OCI-LY7 (cell line): ENCODE measurements at regions not wholly inside any gene's neighbourhood (a gene's known extent, or its start where the extent isn't known, plus 50 kb on each side); places are given as distances from the start of the nearest gene placed in this dataset.

ENCODE experiments used
- EZH2phosphoT487 ChIP-seq: fragments of 200-600 bp; sonication (generic); IDR thresholded peaks from 2 replicates; pipeline ENCODE4 v1.6.1; 2018; ENCODE audit warnings: low read depth, borderline replicate concordance, mild to moderate bottlenecking, mixed run types, antibody characterized with exemption, low read length, moderate library complexity, mixed read lengths
- TF ChIP-seq, protein P1 (sequence below): fragments of 200-600 bp; sonication (generic); conservative IDR thresholded peaks from 2 replicates; pipeline ENCODE4 v1.5.1; 2014; ENCODE audit warnings: mild to moderate bottlenecking, antibody characterized with exemption, low read length, moderate library complexity, mixed read lengths

DNA sequence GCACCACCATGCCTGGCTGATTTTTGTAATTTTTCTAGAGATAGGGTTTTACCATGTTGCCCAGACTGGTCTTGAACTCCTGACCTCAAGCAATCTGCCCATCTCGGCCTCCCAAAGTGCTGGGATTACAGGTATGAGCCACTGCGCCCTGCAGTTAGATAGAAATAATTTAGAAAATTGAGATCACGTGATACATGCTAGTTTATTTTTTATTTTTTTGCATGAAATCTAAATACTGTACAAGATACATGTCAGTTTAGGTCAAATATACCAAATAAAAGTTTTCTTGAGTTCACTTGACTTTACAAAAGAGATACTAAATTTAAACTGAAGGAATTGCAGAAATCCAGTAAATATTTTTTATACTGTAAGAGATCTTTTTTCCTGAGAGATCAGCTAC is 304.2 kb downstream of the YTHDC2 start:
- TF ChIP-seq, protein P1, sequence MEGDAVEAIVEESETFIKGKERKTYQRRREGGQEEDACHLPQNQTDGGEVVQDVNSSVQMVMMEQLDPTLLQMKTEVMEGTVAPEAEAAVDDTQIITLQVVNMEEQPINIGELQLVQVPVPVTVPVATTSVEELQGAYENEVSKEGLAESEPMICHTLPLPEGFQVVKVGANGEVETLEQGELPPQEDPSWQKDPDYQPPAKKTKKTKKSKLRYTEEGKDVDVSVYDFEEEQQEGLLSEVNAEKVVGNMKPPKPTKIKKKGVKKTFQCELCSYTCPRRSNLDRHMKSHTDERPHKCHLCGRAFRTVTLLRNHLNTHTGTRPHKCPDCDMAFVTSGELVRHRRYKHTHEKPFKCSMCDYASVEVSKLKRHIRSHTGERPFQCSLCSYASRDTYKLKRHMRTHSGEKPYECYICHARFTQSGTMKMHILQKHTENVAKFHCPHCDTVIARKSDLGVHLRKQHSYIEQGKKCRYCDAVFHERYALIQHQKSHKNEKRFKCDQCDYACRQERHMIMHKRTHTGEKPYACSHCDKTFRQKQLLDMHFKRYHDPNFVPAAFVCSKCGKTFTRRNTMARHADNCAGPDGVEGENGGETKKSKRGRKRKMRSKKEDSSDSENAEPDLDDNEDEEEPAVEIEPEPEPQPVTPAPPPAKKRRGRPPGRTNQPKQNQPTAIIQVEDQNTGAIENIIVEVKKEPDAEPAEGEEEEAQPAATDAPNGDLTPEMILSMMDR: no peak
- TF ChIP-seq EZH2phosphoT487: no peak
